BLaER1 (cell line): ENCODE measurements at regions not wholly inside any gene's neighbourhood (a gene's known extent, or its start where the extent isn't known, plus 50 kb on each side); places are given as distances from the start of the nearest gene placed in this dataset.

Source experiments
- H3K27ac ChIP-seq: shearing (Covaris generic); formaldehyde crosslinking; 2 replicates; pipeline ENCODE4 v1.8.1; 2022
- H3K27me3 ChIP-seq: shearing (Covaris generic); formaldehyde crosslinking; 2 replicates; pipeline ENCODE4 v1.8.1; 2022
- H3K36me3 ChIP-seq: shearing (Covaris generic); formaldehyde crosslinking; 2 replicates; pipeline ENCODE4 v1.8.1; 2022
- H3K4me1 ChIP-seq: shearing (Covaris generic); formaldehyde crosslinking; 2 replicates; pipeline ENCODE4 v1.8.1; 2022
- H3K4me2 ChIP-seq: shearing (Covaris generic); formaldehyde crosslinking; 2 replicates; pipeline ENCODE4 v1.8.1; 2022
- H3K4me3 ChIP-seq: shearing (Covaris generic); formaldehyde crosslinking; 2 replicates; pipeline ENCODE4 v1.8.1; 2022
- H3K9ac ChIP-seq: shearing (Covaris generic); formaldehyde crosslinking; 2 replicates; pipeline ENCODE4 v1.8.1; 2022
- H3K9me3 ChIP-seq: shearing (Covaris generic); formaldehyde crosslinking; 2 replicates; pipeline ENCODE4 v1.8.1; 2022
- H4K20me1 ChIP-seq: shearing (Covaris generic); formaldehyde crosslinking; 2 replicates; pipeline ENCODE4 v1.8.1; 2022
- Cebpa-rat ChIP-seq: shearing (Covaris generic); IDR thresholded peaks from 2 replicates; pipeline ENCODE4 v1.8.1; 2022

DNA sequence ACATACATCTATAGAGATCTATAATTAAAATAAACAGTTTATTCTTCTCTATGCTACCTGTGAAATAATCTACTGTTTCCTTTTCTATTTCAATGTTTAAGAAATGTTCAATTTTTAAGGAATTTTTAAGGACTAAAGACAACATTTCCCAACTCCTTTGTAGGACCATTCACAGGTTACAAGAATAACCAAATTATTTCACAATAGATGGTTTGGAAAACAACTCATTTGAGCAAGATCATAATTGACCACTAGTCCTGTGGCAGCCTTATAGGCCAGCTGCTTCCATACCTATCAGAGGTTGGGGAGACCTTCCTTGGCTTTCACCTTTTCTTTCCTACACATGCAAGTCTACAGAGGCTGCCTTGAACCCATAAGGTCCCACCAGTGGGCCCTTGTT lies 193.7 kb downstream of the TTC39B start:
- no peak for TF ChIP-seq Cebpa-rat
- no peaks in the 10 kb centered on the region for H4K20me1 ChIP-seq
- H3K9me3 ChIP-seq: no peaks in the 10 kb centered on the region

DNA sequence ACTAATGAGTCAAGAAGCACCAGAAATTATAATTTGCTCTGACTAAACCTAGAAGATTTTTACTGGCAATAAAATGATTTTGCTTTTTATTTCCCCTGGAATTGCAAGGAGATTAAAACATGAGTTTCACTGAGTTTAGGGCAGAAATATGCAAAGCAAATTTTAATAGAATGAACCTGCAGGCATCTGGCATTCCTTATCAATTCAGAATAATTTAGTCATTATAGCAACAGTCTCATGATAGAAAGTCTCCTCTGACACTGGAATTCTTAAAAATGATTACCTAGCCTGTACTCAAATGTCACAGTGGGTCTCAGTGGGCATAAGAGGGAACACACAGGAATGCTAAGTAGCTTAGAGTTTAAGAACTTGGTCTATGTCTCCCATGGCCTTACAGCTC lies 195.9 kb downstream of the TTC39B start:
- no peak overlapping the region for H3K9ac ChIP-seq
- TF ChIP-seq Cebpa-rat: no peak
- peaks cover 7% of the 10 kb centered on the region; the same call in 1 of the 2 replicates for H3K9me3 ChIP-seq
- H3K36me3 ChIP-seq: no peaks in the 10 kb centered on the region
- H3K4me1 ChIP-seq: no peaks in the 10 kb centered on the region
- no peaks in the 10 kb centered on the region for H3K27me3 ChIP-seq
- no peak overlapping the region for H3K27ac ChIP-seq
- no peak overlapping the region for H3K4me3 ChIP-seq
- H3K4me2 ChIP-seq: no peak overlapping the region
- H4K20me1 ChIP-seq: no peaks in the 10 kb centered on the region

More for the DNA sequence above, 193.7 kb downstream of the TTC39B start:
- H3K27ac ChIP-seq: no peak overlapping the region
- H3K4me2 ChIP-seq: no peak overlapping the region
- no peaks in the 10 kb centered on the region for H3K27me3 ChIP-seq
- H3K4me1 ChIP-seq: no peaks in the 10 kb centered on the region
- H3K9ac ChIP-seq: no peak overlapping the region
- no peaks in the 10 kb centered on the region for H3K36me3 ChIP-seq
- H3K4me3 ChIP-seq: no peak overlapping the region

DNA sequence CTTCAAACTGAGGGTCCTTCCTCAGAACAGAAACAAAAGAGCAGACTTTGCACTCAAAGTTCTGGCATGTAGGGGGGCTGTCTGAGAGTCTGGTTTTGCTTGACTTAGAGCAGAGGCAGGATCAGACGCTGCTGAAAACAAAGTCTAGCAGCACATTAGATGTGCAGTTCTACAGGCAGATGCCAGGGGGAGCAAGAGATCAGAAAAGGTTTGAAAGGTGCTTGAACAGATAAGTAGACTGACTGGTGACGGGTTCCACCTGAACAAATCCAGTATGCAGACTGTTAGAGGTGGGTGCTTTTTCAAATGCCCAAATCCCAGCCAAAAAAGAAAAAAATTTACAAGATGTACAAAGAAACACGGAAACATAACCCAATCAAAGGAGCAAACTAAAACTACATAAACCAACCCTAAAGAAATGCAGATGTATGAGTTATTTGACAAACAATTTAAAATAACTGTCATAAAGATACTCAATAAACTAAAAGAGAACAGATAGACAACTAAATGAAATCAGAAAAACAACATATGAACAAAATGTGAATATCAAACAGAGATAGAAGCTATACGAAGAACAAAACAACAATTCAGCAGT lies 194.7 kb upstream of the FREM1 start:
- Histone ChIP-seq H3K4me3 (no peak overlapping the region), H4K20me1 (no peaks in the 10 kb centered on the region), H3K27ac (no peak overlapping the region)

DNA sequence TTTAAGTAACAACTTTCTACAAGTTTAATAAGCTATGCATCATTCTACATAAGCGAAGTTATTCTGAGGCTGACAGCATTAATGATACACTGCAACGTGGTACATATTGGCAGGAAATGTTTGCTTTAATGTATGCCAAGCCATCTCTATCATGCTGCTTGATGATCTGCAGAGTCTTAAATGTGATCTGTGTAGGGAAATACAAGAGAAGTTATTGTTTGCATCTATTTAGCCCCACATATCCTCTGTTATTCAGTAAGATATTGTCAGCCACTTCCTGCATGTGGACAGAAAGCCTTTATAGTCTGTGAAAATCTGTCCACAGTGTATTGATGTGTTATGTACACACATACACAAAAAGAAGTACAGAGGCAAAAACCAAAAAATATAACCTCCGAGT lies 193.1 kb upstream of the FREM1 start:
- Histone ChIP-seq H3K9me3 (peaks cover 7% of the 10 kb centered on the region; the same call in 1 of the 2 replicates), H4K20me1 (no peaks in the 10 kb centered on the region), H3K9ac (no peak overlapping the region), H3K4me1 (no peaks in the 10 kb centered on the region), H3K27me3 (no peaks in the 10 kb centered on the region), H3K4me2 (no peak overlapping the region), H3K27ac (no peak overlapping the region), H3K4me3 (no peak overlapping the region), H3K36me3 (no peaks in the 10 kb centered on the region)
- no peak for TF ChIP-seq Cebpa-rat

More for the DNA sequence above, 194.7 kb upstream of the FREM1 start:
- Histone ChIP-seq H3K4me1 (no peaks in the 10 kb centered on the region), H3K4me2 (no peak overlapping the region), H3K9ac (no peak overlapping the region), H3K9me3 (peaks cover 7% of the 10 kb centered on the region; the same call in 1 of the 2 replicates), H3K27me3 (no peaks in the 10 kb centered on the region), H3K36me3 (no peaks in the 10 kb centered on the region)
- no peak for TF ChIP-seq Cebpa-rat

DNA sequence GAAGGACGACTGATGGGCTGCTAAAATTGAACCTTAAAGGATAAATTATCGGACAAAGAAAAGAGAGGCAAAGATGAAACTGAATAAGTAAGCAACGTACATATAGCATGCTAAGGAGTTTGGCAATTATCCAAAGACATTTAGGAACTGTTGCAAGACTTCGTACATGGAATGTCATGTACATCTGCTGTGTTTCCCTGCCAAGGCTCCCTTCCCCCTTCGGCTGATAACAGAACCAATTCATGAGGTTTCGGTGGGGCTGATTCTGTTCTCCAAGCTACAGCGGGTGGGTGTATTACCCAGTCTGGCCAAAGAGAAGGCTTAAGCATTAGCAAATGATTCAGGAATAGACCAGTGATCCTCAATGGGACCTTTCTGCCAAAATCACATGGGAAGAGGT lies 190.9 kb upstream of the FREM1 start:
- no peak overlapping the region for H3K27ac ChIP-seq
- H3K9me3 ChIP-seq: no peaks in the 10 kb centered on the region
- H4K20me1 ChIP-seq: no peaks in the 10 kb centered on the region
- H3K4me3 ChIP-seq: no peak overlapping the region
- no peak for TF ChIP-seq Cebpa-rat
- no peak overlapping the region for H3K4me2 ChIP-seq
- H3K9ac ChIP-seq: no peak overlapping the region
- no peaks in the 10 kb centered on the region for H3K27me3 ChIP-seq
- H3K36me3 ChIP-seq: no peaks in the 10 kb centered on the region
- H3K4me1 ChIP-seq: no peaks in the 10 kb centered on the region

DNA sequence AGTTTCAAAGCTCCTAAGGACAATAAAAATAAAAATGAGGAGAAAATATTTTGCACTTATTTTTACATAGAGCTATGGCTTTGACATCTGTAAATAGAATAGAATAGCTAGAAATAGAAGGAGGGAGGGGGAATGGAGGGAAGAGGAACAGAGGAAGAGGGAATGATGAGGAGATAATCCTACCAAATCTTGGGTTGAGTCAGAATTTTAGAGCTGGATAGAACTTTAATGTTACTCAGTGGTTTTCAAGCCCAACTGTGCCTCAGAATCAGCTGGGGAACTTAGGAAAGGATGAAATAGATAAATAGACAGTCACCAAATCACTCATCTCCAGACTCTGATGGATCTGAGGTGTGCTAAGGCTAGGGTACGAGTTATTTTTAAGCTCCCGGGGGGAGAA lies 190.3 kb upstream of the FREM1 start:
- H3K9ac ChIP-seq: no peak overlapping the region
- TF ChIP-seq Cebpa-rat: no peak
- H3K27me3 ChIP-seq: no peaks in the 10 kb centered on the region
- no peaks in the 10 kb centered on the region for H4K20me1 ChIP-seq
- H3K27ac ChIP-seq: no peak overlapping the region
- H3K36me3 ChIP-seq: no peaks in the 10 kb centered on the region
- no peak overlapping the region for H3K4me3 ChIP-seq
- H3K4me1 ChIP-seq: no peaks in the 10 kb centered on the region
- H3K9me3 ChIP-seq: no peaks in the 10 kb centered on the region
- H3K4me2 ChIP-seq: no peak overlapping the region

DNA sequence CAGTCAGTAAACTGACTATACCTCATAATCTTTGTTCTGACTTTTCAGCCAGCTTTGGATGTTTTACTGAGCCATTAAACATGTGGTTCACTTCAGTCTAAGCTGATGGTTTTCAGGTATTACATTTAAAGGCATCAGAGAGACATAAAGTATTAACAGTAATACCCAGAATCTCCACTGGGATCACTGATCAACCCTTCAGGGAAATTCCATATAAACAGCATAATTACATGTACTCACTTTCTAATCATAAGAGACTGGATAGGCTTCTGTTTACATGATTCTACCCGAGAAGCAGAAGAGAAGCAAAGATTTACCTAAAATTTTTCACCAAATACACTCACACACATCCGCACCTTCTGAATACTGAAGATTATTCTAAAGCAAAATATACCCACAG lies 186.7 kb upstream of the FREM1 start:
- H4K20me1 ChIP-seq: no peaks in the 10 kb centered on the region
- H3K4me2 ChIP-seq: no peak overlapping the region
- H3K9ac ChIP-seq: no peak overlapping the region
- H3K27me3 ChIP-seq: no peaks in the 10 kb centered on the region
- no peak overlapping the region for H3K4me3 ChIP-seq
- no peaks in the 10 kb centered on the region for H3K36me3 ChIP-seq
- no peak for TF ChIP-seq Cebpa-rat
- H3K4me1 ChIP-seq: no peaks in the 10 kb centered on the region
- no peaks in the 10 kb centered on the region for H3K9me3 ChIP-seq
- H3K27ac ChIP-seq: no peak overlapping the region

DNA sequence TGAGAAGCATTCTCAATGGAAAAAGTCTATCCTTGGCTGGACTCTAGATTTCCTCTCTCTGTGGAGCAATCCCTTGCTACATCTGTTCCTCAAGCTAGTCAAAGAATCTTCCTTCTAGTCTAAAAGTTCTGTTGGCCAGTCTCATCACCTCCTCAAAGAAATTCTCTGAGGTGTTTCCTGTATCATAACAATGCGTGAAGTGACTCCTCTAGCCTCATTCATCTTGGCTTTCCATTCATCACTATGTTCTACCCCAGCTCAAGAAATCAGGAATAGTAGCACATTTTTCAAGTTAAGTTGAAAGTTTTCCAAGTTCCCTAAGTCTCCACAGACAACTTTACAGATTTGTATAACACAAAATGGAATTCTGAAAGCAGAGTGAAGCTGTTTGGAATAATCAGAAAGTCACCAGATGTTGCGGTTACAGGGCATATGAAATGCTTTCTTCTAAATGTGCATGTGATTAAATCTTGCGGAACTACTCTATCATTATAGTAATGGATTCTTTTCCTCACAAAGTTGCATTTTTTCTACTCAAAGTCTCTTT lies 176.6 kb upstream of the FREM1 start:
- Histone ChIP-seq H3K27me3 (no peaks in the 10 kb centered on the region), H3K27ac (no peak overlapping the region), H3K9ac (no peak overlapping the region), H4K20me1 (no peaks in the 10 kb centered on the region), H3K4me1 (no peaks in the 10 kb centered on the region), H3K4me3 (no peak overlapping the region), H3K4me2 (no peak overlapping the region), H3K9me3 (no peaks in the 10 kb centered on the region), H3K36me3 (no peaks in the 10 kb centered on the region)
- no peak for TF ChIP-seq Cebpa-rat

DNA sequence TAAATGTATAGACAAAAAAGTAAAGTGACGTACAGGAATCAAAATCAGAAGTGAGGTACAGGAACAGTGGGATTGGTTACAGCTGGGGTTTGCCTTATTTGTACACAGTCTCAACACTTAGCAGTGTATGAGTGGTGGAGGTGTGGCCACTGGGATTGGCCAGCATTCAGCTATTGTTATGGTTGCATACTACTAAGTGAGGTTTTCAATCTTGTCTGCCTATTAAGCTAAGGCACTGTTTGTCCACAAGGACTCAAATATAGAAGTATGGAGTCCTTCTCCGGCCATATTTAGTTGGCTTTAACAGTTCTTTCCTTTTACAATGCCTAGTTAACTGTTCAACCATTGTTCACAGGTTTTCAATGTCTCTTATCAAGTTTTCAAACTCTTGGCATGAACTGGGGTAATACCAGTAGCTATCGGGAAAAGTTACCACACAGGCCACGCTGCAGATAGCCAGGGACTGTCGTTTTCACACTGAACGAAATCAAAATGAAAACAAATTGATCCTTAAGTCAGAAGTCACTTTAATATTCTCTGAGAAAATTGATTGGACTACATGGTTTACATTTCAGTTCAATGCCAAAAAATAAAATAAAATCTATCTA lies 176.0 kb upstream of the FREM1 start:
- H3K4me1 ChIP-seq: no peaks in the 10 kb centered on the region
- no peaks in the 10 kb centered on the region for H3K9me3 ChIP-seq
- no peak overlapping the region for H3K27ac ChIP-seq
- no peaks in the 10 kb centered on the region for H3K36me3 ChIP-seq
- no peak overlapping the region for H3K4me2 ChIP-seq
- no peaks in the 10 kb centered on the region for H4K20me1 ChIP-seq
- H3K27me3 ChIP-seq: no peaks in the 10 kb centered on the region
- no peak overlapping the region for H3K4me3 ChIP-seq
- TF ChIP-seq Cebpa-rat: no peak
- H3K9ac ChIP-seq: no peak overlapping the region

DNA sequence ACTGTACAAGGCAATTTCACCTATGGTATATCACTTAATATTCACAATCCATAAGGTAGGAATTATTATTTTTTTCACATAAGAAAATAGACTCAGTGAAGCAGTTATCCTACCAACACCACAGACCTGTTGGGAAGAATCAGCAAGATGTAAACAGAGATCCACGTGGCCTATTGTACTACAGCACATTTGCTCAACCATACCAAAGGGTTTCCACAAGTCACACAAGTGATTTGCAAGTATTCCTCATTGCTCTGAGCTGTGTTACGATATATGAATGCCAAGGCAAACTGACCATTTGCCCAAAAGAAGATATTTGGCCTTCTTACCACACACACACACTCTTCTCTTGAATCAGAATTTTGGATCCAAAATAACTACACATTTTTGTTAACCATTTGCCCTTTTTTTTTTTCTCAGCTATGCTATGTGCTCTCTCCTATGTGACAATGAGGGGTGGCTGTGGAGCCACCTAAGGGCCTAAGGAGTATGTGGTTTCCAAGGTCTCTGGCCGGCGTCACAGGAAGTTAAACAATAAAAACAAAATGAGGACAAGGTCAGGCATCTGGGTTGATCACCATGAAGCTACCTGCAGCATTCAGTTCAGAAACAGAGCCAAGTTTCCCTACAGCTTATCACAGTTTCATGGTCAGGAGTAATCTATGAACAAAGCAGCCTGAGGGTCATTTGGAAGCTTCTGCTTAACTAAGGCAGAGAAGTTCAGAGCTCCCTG lies 171.0 kb upstream of the FREM1 start:
- Histone ChIP-seq H3K9ac (no peak overlapping the region), H3K4me3 (no peak overlapping the region), H3K4me2 (no peak overlapping the region)

More for the DNA sequence above, 171.0 kb upstream of the FREM1 start:
- no peaks in the 10 kb centered on the region for H3K9me3 ChIP-seq
- H3K36me3 ChIP-seq: no peaks in the 10 kb centered on the region
- H3K27me3 ChIP-seq: no peaks in the 10 kb centered on the region
- H3K27ac ChIP-seq: no peak overlapping the region
- H3K4me1 ChIP-seq: no peaks in the 10 kb centered on the region
- TF ChIP-seq Cebpa-rat: no peak
- no peaks in the 10 kb centered on the region for H4K20me1 ChIP-seq
